ENCODE measurements at regions not wholly inside any gene's neighbourhood (a gene's known extent, or its start where the extent isn't known, plus 50 kb on each side); places are given as distances from the start of the nearest gene placed in this dataset.

GRCh38 chr15:25176991-25177954 is 222.5 kb downstream of the SNRPN start:
- no peak for TF ChIP-seq CTCF (conservative IDR thresholded peaks at IDR 0.05; ENCODE audit: low read depth, low read length)
- TF ChIP-seq EZH2phosphoT487 (IDR thresholded peaks at IDR 0.05; ENCODE audit: borderline replicate concordance, low read length), result no peak

Data from PC-3 (cell line).